Epidermal melanocyte (primary cell): ENCODE measurements at regions not wholly inside any gene's neighbourhood (a gene's known extent, or its start where the extent isn't known, plus 50 kb on each side); places are given as distances from the start of the nearest gene placed in this dataset.
"Not testable (repeated sequence)": the region's sequence is repeated elsewhere in the genome, so short reads cannot be mapped to it uniquely, and the experiment has no call there.

Experiments
- DNase-seq: peaks from one replicate; pipeline ENCODE4 v3.0.0; 2011; ENCODE audit warnings: low spot score; ENCODE audit not compliant: insufficient read length

DNA sequence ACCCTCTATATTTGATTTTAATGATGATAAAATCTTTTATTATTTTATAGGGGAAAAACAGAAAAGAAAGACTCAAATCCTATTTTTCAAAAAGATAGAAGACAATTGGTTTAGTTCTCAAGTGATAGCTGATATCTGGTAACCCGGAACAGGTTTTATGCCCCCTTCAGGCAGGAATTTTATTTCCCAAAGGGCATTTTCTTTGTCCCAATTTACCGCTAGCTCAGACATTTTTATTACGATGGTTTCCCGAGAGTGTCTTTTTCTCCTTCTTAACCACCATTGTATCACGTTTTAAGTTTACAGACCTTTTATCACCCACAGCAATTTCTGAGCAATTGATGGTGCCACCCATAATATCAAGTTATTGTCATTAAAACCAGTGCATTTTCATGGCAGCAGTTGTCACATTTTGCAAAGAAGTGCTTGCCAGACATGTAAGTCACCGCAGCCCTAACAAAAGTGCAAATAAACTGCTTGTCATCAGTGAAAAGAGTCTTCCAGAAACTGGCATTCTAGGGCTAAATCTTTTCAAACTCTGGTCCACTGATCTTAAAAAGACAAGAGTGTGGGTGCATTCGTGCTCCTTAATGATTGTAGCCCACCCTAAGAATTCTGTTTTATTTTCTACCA is 204.8 kb upstream of the VCX start:
- no peak for DNase-seq

DNA sequence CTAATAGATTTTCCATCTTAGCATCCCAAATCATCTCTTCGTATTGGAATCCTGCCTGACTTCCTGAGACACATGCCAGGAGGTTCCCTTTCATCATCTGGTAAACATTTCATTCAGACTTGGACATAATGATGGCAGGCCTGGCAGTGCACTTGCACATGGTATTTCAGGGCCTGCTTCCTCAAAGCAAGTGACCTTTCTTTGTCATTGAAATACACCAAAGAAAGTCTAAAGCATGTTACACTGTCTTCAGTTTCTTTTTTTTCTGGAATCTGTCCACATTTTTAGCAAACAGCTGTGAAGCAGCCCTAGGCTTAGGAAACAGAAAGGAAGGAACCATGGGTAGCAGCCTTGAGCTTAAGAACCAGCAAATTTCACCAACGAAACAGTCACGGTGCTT is 205.9 kb upstream of the VCX start:
- DNase-seq, result no peak

DNA sequence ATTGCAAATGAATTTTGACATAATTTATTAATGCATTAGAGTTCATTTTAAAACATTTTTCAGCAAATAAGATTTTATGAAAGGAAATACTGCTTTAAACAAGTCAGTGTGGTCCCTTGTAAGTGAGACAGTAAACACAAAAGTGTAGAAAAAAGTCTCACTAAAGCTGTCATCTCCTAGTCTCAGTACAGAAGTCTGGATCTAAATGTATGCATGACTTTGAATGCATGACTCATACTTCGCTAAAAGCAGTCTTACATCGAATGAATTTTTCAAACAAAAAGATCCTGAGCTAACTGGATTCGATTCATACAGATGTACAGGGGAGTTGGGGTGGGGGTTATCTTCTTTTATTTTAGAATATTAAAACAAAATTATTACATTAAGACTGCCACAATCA is 207.4 kb upstream of the VCX start:
- no peak for DNase-seq

DNA sequence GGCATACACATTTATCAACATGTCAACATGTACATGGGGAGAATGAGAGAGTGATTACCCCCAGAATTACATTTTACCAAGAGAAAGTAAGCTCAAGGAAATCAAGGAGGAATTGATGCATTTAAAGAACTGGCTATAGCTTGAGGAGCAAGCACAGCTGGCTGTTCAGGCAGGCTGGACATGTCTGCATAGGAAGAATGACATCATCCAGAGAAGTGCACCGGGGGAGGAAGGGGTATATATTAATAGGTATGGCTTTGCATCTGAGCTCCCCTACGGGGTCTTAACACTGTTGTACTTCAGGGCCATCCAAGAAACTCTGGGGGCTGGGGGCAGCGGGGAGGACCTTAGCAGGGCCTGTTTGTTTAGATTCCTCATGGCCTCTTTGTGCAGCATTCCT is 222.4 kb upstream of the VCX start:
- DNase-seq, result no peak

DNA sequence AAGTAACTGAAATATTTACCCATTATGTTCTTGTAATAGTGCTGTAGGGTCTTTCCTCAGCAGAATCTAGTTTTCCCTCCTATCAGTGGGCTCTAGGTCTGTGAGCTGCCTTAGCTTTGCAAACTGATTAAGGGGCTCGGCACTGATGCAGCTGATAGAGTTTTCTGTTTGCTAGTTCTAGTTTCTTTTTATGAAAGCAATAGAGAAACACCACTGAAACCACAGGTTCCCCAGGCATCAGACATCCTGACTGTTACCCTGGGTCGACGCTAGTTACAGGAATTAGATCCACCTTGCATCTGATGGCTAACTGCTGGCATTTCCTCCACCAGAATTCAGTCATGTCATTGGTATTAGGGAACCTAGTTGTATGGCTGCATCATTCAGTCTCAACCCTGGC is 225.0 kb upstream of the VCX start:
- DNase-seq, result no peak

DNA sequence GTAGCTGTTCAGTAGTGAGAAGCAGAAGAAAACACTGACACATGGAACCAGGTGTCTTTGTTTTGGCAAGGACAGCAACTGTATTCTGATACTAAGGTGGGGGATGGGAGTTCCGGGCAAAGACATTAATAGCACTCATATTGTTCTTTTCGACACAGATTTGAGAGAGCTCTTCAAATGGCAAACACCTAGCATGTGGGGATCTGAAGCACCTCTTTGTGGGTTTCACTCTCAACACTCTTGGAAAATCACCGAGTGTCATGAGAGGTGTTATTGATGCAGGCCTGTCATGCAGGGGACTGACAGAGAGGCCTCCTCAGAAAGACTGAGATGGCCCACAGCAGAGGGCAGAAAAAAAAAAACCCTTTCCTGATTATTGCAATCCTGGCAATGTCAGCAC is 228.4 kb upstream of the VCX start:
- no peak for DNase-seq

DNA sequence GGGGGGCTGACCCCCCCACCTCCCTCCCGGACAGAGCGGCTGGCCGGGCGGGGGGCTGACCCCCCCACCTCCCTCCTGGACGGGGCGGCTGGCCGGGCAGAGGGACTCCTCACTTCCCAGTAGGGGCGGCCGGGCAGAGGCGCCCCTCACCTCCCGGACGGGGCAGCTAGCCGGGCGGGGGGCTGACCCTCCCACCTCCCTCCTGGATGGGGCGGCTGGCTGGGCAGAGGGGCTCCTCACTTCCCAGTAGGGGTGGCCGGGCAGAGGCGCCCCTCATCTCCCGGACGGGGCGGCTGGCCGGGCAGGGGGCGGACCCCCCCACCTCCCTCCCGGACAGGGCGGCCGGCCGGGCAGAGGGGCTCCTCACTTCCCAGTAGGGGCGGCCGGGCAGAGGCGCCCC is 234.3 kb upstream of the VCX start:
- DNase-seq, result not testable (repeated sequence)

DNA sequence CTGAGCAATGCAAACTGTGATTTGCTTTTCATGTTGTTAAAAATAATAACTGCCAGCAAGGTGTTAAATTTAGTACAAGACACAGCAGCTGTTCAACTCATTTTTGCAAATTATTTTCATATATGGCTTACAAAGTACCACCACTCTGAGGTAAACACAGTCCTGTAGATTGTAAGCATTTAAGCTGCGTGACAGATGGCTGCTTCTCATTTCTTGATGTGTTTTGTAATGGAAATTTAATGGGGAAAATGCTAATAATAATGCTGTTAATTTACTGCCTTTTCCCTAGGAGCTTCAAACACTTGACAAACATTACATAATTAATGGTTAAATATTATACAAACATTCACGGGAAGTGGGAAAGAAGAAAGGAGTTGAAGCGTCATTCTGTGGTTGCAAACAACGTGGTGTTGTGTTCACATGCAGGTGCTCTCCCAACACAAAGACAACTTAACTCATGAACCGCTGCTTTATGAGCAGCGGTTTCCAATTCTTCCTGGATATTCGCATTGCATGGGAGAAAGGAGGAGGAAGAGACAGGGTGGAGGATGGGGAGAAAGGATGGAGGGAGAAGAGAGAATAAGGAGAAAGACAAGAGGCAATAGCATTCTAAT is 236.8 kb upstream of the VCX start:
- DNase-seq, result no peak

DNA sequence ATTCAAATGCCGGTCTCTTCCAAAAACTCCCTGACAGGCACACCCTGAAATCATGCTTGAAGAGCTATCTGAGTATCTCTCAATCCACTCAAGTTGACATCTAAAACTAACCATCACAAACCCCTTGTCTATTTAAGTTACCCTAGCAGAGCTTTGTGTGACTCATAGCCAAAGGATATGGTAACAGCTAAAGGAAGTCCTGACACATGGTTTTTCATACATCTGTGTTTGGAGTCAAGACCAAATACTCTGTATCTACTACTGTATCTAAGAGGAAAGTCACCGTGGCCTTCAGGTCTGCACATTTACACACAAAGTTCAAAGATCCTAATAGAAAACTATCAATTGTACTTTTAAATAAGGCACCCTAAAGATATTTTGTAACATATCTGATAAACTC is 239.6 kb upstream of the VCX start:
- no peak for DNase-seq

DNA sequence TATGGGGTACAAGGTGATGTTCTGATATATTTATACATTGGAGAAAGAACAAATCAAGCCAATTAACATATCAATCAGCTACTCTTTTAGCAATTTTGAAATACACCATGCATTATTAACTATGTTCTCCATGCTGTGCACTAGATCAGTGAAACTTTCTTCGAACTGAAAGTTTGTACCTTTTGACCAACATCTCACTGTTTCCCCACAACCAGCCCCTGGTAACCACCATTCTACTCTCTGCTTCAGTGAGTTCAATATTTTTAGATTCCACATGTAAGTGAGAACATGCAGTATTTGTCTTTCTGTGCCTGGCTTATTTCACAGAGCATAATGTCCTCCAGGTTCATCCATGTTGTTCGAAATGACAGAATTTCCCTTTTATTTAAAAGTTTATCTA is 246.1 kb upstream of the VCX start:
- DNase-seq, result no peak

DNA sequence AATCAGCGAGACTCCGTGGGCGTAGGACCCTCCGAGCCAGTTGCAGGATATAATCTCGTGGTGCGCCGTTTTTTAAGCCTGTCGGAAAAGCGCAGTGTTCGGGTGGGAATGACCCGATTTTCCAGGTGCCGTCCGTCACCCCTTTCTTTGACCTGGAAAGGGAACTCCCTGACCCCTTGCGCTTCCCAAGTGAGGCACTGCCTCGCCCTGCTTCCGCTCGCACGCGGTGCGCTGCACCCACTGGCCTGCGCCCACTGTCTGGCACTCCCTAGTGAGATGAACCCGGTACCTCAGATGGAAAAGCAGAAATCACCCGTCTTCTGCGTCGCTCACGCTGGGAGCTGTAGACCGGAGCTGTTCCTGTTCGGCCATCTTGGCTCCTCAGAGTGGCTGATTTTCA is 249.6 kb upstream of the VCX start:
- not testable (repeated sequence) for DNase-seq

DNA sequence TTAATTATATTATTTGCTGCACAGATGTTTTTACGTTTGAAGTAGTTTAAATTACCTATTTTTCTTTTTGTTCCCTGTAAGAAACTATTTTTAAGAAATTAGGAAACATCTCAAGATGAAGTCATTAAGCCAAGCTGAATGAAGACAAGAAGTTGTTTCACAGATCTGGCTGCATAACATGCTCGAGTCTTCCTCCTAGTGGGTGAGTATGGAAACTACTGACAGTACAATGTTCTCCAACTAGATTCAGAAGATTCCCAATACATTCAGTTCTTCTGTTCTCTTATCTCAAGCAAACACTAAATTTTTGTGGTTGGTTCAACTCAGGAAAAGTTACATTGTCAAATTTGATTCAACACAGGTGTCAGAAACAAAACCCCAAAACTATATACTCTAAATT is 256.8 kb upstream of the VCX start:
- DNase-seq, result no peak

DNA sequence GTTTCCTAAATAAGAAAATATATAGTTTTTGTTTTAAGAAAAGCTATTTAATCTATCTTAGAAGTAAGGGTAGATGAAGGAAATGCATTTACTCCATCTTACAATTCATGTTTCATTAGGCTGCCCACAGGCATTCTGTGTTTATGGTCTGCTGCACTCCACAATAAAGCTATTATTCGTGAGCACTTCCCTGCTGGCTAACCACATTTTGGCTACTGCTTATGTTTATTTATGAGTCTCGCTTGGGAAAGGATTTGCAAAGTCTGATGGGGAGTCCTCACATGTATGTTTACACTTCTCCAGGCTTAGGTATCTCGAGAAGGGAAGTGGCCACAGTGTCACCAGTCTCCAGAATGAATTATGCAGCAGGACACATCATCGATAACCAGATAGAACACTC is 260.8 kb upstream of the VCX start:
- DNase-seq, result no peak

DNA sequence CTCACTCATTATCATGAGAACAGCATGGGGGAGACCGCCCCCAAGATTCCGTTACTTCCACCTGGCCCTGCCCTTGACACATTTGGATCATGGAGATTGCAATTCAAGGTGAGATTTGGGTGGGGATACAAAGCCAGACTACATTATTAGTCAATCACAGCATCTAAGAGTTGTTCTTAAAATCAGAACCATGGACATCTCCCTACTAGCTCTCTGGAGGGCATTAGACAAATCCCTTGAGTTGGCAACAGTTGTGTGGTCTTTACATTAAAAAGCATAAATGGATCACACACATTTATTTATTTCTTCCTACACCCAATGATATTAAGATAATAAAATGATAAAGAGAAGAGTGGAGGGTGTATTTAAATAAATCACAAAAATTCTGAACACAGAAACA is 262.8 kb upstream of the VCX start:
- DNase-seq, result no peak

DNA sequence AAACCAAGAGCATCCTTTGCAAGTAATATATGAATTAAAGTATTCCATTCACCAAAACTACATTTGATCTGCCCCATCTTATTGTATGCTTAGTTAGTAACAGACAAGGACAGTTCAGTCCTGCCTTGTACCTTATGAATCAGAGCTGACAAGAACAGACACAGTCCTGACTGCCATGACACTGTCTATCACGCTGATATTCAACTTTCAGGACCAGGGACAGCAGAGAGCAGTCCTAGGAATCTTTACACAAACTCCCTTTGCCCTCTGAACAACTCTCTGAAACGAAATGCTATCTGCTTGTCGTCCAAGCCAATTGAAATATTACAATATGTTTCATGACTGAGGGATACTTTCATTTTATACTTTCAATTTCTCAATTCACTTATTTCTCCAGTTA is 268.6 kb upstream of the VCX start:
- no peak for DNase-seq

DNA sequence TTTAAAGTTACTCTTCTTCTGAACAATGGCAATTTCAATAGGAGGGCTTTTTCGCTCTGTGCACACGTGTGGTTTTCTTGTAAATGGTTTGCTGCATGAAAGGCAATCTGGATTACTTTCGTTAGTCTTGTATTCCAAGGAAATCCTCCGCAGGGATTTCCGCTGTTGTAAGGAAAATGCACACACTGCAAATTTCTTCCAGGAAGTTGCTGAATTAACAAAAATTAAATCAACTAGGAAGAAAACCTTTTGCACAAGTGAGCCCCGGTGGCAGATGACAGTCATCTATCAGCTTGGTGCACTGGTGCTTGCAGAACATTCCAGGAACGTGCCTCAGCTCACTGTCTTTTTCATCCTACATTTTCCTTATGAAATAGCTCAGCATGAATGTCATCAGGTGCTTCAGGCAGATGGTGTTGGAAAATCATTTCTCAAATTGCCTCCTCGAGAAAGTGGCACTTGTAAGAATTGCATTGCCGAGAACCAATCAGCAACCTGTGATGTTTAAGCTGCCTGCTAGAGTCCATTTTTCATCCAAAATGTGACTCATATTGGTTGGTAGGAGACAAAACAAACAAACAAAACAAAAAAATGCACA is 272.4 kb upstream of the VCX start:
- no peak for DNase-seq

DNA sequence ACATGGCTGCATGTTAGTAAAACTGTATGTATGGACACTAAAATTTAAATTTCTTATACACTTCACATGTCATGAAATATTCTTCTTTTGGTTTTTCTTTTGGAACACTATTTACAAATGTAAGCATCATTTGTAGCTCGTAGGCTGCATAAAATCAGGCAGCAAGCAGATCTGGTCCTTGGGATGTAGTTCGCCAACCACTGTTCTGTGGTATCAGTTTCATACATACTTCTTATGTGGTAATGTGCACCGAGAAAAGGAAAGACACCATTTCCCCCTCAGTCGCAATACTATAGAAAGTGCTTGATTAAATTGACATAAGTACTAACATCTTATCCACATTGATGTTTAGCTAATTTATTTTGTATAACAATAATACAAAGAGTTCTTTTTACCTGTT is 274.4 kb upstream of the VCX start:
- no peak for DNase-seq

DNA sequence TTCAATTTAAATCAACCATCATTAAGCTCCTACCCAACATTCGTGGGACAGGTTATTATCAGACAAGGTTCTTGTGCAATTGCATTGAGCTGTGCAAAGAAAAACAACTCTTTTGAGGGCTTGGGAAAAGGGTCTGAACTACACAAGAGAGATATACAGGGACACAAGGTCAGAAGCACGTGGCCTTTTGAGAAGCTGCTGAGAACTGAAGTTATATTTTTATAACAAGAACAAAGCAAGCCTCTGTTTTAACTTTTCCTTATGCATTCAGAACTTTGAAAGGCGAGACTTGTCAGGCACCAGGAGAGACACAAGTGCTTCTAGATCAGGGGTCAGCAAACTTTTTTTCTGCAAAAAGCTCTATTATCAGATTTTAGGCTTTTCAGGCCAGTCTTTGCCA is 274.8 kb upstream of the VCX start:
- no peak for DNase-seq

DNA sequence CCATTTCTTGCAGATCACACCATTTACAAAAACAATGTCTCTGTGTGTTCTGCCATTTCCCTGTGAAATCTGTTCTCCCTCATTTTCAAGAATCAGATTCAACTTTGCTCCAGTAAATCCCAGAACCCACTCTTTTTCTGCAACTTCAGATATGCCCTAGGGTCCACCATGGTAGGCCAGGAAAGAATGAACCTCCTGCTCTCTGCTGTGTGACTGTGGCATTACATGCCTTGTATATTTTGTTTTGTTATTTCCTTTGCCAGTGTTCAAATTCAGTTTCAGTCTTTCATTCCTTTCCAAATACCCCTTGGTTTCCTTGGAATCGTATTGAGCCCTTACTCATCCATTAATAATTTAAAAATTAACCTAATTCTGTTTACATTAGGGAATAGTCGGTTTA is 290.2 kb upstream of the VCX start:
- no peak for DNase-seq

DNA sequence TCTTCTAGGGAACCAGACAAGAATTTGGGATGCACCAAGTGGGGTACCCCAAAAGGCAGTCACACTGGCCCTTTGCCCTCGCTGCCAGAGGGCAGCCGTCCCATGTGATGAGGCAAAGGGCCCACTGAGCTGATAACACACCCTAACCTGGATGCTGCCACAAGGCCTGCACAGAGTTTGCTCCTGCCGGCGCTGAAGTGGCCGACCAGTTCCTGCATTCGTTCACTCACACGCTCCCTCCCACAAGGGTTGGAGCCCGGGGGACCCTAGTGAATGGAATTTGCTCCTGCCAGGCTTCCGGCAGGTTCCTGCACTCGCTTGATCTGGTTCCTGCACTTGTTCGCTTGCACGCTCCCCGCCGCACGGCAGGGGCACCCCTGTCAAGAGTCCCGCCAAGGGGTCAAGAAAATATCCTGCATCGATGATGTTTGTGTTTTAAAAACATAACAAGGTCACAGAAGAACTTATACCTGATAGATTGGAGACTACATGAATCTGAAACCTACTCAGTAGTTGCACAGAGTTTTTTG is 296.4 kb upstream of the VCX start:
- DNase-seq, result no peak

DNA sequence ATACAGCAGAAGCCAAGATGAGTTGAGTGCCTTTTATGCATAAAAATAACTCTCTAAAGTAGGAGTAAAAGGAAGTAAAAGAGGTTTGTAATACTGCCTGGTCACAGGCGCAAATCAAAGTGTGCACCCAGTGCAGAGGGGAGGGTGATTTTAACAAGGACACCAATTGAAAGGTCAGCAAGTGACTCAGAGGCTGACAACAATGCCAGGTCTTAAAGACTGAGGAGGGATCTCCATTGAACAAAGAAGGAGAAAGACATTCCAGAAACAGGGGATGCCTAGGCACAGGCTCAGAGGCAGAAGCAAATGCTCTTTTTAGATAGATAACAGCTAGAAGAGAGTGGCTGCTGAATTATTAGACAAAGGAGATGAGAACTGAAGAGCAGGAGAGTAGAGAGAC is 297.4 kb upstream of the VCX start:
- DNase-seq, result no peak

DNA sequence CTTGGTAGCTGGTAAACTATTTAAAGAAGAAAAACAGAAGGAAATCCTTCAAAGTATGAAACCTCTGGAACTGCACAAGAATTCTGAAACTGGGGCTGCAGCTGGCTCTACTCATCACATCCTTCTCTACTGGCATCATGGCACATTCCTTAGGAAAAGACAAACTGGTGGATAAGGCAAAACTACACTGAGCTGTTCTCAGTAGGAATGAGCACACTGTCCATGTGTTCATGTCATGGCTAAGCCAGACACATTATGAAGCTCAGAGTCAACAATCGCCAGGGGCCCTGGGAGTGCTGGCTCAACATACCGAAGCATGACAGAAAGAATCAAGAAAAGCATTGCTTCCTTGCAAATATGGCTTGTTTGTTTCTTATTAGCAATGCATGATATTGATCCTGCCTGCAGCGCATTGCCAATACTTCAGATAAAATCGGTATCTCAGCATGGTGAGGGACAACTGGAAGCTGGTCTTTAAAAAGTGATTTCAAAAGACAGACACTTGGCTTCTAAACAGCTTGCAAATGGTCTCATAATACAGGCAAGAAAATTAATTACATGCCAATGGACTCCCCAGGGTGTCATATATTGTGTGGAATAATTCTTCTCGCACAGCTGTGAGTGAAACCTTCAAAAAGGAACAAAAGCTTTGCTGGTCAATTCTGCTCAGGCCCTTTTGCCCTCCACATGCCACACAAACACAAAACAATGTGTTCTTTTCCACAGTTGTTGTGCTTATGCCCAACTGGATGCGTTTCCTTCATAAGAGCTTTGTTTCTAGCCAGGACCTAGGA is 300.2 kb upstream of the VCX start:
- no peak for DNase-seq
